ENCODE measurements at regions not wholly inside any gene's neighbourhood (a gene's known extent, or its start where the extent isn't known, plus 50 kb on each side); places are given as distances from the start of the nearest gene placed in this dataset.
A peak's percentile ranks its signal among the peaks of the same experiment; 100 is the strongest.
"Not testable (repeated sequence)": the region's sequence is repeated elsewhere in the genome, so short reads cannot be mapped to it uniquely, and the experiment has no call there.

- DNase-seq: peak; percentile 78
Measured at GRCh38 chr20:16801919-16802651, 53.9 kb downstream of the OTOR start.

GRCh38 chr20:16802652-16802935 lies 54.4 kb downstream of the OTOR start:
- no peak for DNase-seq

- DNase-seq: peak; percentile 79
Measured at GRCh38 chr20:16803965-16804792, 56.0 kb downstream of the OTOR start.

- no peak for DNase-seq
Measured at GRCh38 chr20:16804793-16805187, 56.6 kb downstream of the OTOR start.

- DNase-seq: no peak
Measured at GRCh38 chr20:16806061-16806460, 57.9 kb downstream of the OTOR start.

- DNase-seq: no peak
Measured at GRCh38 chr20:16806886-16807285, 58.7 kb downstream of the OTOR start.

- no peak for DNase-seq
Measured at GRCh38 chr20:16808796-16809195, 60.6 kb downstream of the OTOR start.

- no peak for DNase-seq
Measured at GRCh38 chr20:16810216-16810615, 62.1 kb downstream of the OTOR start.

GRCh38 chr20:16816192-16816591 lies 68.0 kb downstream of the OTOR start:
- no peak for DNase-seq

GRCh38 chr20:16819483-16819882 lies 71.3 kb downstream of the OTOR start:
- no peak for DNase-seq

- DNase-seq: peak; percentile 76
Measured at GRCh38 chr20:16821211-16822089, 73.3 kb downstream of the OTOR start.

GRCh38 chr20:16824664-16825063 lies 76.5 kb downstream of the OTOR start:
- no peak for DNase-seq

- no peak for DNase-seq
Measured at GRCh38 chr20:16828666-16829305, 80.6 kb downstream of the OTOR start.

- not testable (repeated sequence) for DNase-seq
Measured at GRCh38 chr20:16835690-16836089, 87.5 kb downstream of the OTOR start.

- DNase-seq: no peak
Measured at GRCh38 chr20:16842486-16843120, 94.4 kb downstream of the OTOR start.

GRCh38 chr20:16844406-16844805 lies 96.2 kb downstream of the OTOR start:
- no peak for DNase-seq

GRCh38 chr20:16846006-16846405 lies 97.8 kb downstream of the OTOR start:
- DNase-seq: no peak

GRCh38 chr20:16848061-16848460 lies 99.9 kb downstream of the OTOR start:
- no peak for DNase-seq

- no peak for DNase-seq
Measured at GRCh38 chr20:16848526-16848925, 100.4 kb downstream of the OTOR start.

GRCh38 chr20:16860914-16861313 lies 112.8 kb downstream of the OTOR start:
- no peak for DNase-seq

- DNase-seq: no peak
Measured at GRCh38 chr20:16861708-16862107, 113.5 kb downstream of the OTOR start.

GRCh38 chr20:16863303-16863702 lies 115.1 kb downstream of the OTOR start:
- no peak for DNase-seq

GRCh38 chr20:16864069-16864468 lies 115.9 kb downstream of the OTOR start:
- peak; percentile 46 for DNase-seq

All from DMS53 (cell line).